Hematopoietic multipotent progenitor cell treated with erythropoietin and hydrocortisone succinate and interleukin-3 and kit ligand, for 15 days (in vitro differentiated cells): ENCODE measurements at regions not wholly inside any gene's neighbourhood (a gene's known extent, or its start where the extent isn't known, plus 50 kb on each side); places are given as distances from the start of the nearest gene placed in this dataset.

Experiments
- DNase-seq: peaks from one replicate; pipeline ENCODE4 v3.0.0-alpha.2; 2015; ENCODE audit warnings: low spot score

- no peak for DNase-seq
Observed at GRCh38 chr4:123841447-123842121, 445.0 kb downstream of the SPRY1 start.

- DNase-seq: no peak
Observed at GRCh38 chr4:123843137-123843536, 446.5 kb downstream of the SPRY1 start.

- no peak for DNase-seq
Observed at GRCh38 chr4:123844374-123844773, 447.8 kb downstream of the SPRY1 start.

- DNase-seq: no peak
Observed at GRCh38 chr4:123846092-123846491, 449.5 kb downstream of the SPRY1 start.

GRCh38 chr4:123846561-123846960 is 450.0 kb downstream of the SPRY1 start:
- no peak for DNase-seq

- DNase-seq: no peak
Observed at GRCh38 chr4:123848606-123849005, 452.0 kb downstream of the SPRY1 start.

- DNase-seq: no peak
Observed at GRCh38 chr4:123849495-123849894, 452.9 kb downstream of the SPRY1 start.

- DNase-seq: no peak
Observed at GRCh38 chr4:123851521-123851920, 454.9 kb downstream of the SPRY1 start.

- no peak for DNase-seq
Observed at GRCh38 chr4:123853651-123854050, 457.1 kb downstream of the SPRY1 start.

- DNase-seq: no peak
Observed at GRCh38 chr4:123856689-123857545, 460.3 kb downstream of the SPRY1 start.

GRCh38 chr4:123858465-123858864 is 461.9 kb downstream of the SPRY1 start:
- DNase-seq: no peak

- no peak for DNase-seq
Observed at GRCh38 chr4:123862812-123863211, 466.2 kb downstream of the SPRY1 start.

- DNase-seq: no peak
Observed at GRCh38 chr4:123866796-123867195, 470.2 kb downstream of the SPRY1 start.

- no peak for DNase-seq
Observed at GRCh38 chr4:123867910-123868587, 471.5 kb downstream of the SPRY1 start.

GRCh38 chr4:123869286-123870215 is 473.0 kb downstream of the SPRY1 start:
- no peak for DNase-seq

- DNase-seq: no peak
Observed at GRCh38 chr4:123870216-123870876, 473.8 kb downstream of the SPRY1 start.

- no peak for DNase-seq
Observed at GRCh38 chr4:123871341-123871740, 474.7 kb downstream of the SPRY1 start.

- DNase-seq: no peak
Observed at GRCh38 chr4:123874063-123874462, 477.5 kb downstream of the SPRY1 start.

- no peak for DNase-seq
Observed at GRCh38 chr4:123876143-123876542, 479.5 kb downstream of the SPRY1 start.

GRCh38 chr4:123876671-123877101 is 480.1 kb downstream of the SPRY1 start:
- no peak for DNase-seq

GRCh38 chr4:123877551-123877950 is 481.0 kb downstream of the SPRY1 start:
- no peak for DNase-seq
